Hepatocyte (in vitro differentiated cells): ENCODE measurements at regions not wholly inside any gene's neighbourhood (a gene's known extent, or its start where the extent isn't known, plus 50 kb on each side); places are given as distances from the start of the nearest gene placed in this dataset.

Source experiments
- DNase-seq: peaks from one replicate; pipeline ENCODE4 v3.0.0-alpha.2; 2016; ENCODE audit warnings: low spot score
- H2AFZ ChIP-seq: fragments of 200-600 bp; sonication (generic); 2 replicates; pipeline ENCODE4 v1.6.0; 2016; ENCODE audit warnings: antibody characterized with exemption, mild to moderate bottlenecking
- H3K27ac ChIP-seq: fragments of 200-600 bp; sonication (generic); 2 replicates; pipeline ENCODE4 v1.5.1; 2016; ENCODE audit warnings: mild to moderate bottlenecking
- H3K27me3 ChIP-seq: fragments of 200-600 bp; sonication (generic); 2 replicates; pipeline ENCODE4 v1.6.1; 2016
- H3K36me3 ChIP-seq: fragments of 200-600 bp; sonication (generic); replicated peaks from 2 replicates; pipeline ENCODE4 v1.5.1; 2016; ENCODE audit warnings: low read depth; ENCODE audit not compliant: insufficient read depth
- H3K4me1 ChIP-seq: fragments of 200-600 bp; sonication (generic); 2 replicates; pipeline ENCODE4 v1.5.1; 2016; ENCODE audit warnings: mild to moderate bottlenecking, moderate library complexity; ENCODE audit not compliant: insufficient read depth
- H3K4me2 ChIP-seq: fragments of 200-600 bp; sonication (generic); 2 replicates; pipeline ENCODE4 v1.6.0; 2016
- H3K4me3 ChIP-seq: fragments of 200-600 bp; sonication (generic); 2 replicates; pipeline ENCODE4 v1.5.1; 2016; ENCODE audit warnings: mild to moderate bottlenecking
- H3K79me2 ChIP-seq: fragments of 200-600 bp; sonication (generic); 2 replicates; pipeline ENCODE4 v1.6.0; 2017; ENCODE audit warnings: mild to moderate bottlenecking
- H3K9me2 ChIP-seq: fragments of 200-600 bp; sonication (generic); replicated peaks from 2 replicates; pipeline ENCODE4 v1.6.0; 2017; ENCODE audit warnings: mild to moderate bottlenecking; ENCODE audit not compliant: insufficient read depth
- H3K9me3 ChIP-seq: fragments of 200-600 bp; sonication (generic); 2 replicates; pipeline ENCODE4 v1.5.1; 2016; ENCODE audit warnings: low read depth, mild to moderate bottlenecking
- H4K20me1 ChIP-seq: fragments of 200-600 bp; sonication (generic); 2 replicates; pipeline ENCODE4 v1.6.0; 2016; ENCODE audit warnings: mild to moderate bottlenecking; ENCODE audit not compliant: insufficient read depth, poor library complexity, severe bottlenecking
- EZH2 ChIP-seq: fragments of 200-600 bp; sonication (generic); IDR thresholded peaks from 2 replicates; pipeline ENCODE4 v1.6.1; 2016; ENCODE audit warnings: antibody characterized with exemption, mild to moderate bottlenecking, borderline replicate concordance
- EZH2phosphoT487 ChIP-seq: fragments of 200-600 bp; sonication (generic); IDR thresholded peaks from one replicate; pipeline ENCODE4 v1.6.1; 2018; ENCODE audit warnings: antibody characterized with exemption, mild to moderate bottlenecking, low read depth, moderate library complexity; ENCODE audit not compliant: unreplicated experiment, severe bottlenecking
- WGBS: methylation state at CpG from one replicate; pipeline ENCODE4 v1.1.6; 2016; ENCODE audit warnings: low lambda C conversion rate; ENCODE audit errors: missing lambda C conversion rate; 5-methylcytosine and 5-hydroxymethylcytosine counted together
- TF ChIP-seq, protein P1 (sequence below): fragments of 200-600 bp; sonication (generic); IDR thresholded peaks from 2 replicates; pipeline ENCODE4 v1.5.1; 2016; ENCODE audit warnings: antibody characterized with exemption, mild to moderate bottlenecking; ENCODE audit not compliant: poor library complexity

GRCh38 chr7:12975412-12975811 lies 288.0 kb downstream of the ARL4A start:
- Histone ChIP-seq H3K27me3 (no peaks in the 10 kb centered on the region), H2AFZ (no peak overlapping the region), H3K4me2 (no peak overlapping the region), H3K9me2 (no peaks in the 10 kb centered on the region), H3K79me2 (no peaks in the 10 kb centered on the region), H3K36me3 (no peaks in the 10 kb centered on the region), H3K9me3 (no peaks in the 10 kb centered on the region), H4K20me1 (no peaks in the 10 kb centered on the region), H3K27ac (no peak overlapping the region), H3K4me3 (no peak overlapping the region), H3K4me1 (no peaks in the 10 kb centered on the region)
- no peak for DNase-seq
- no peak for TF ChIP-seq EZH2phosphoT487
- TF ChIP-seq EZH2 = no peak
- TF ChIP-seq, protein P1, sequence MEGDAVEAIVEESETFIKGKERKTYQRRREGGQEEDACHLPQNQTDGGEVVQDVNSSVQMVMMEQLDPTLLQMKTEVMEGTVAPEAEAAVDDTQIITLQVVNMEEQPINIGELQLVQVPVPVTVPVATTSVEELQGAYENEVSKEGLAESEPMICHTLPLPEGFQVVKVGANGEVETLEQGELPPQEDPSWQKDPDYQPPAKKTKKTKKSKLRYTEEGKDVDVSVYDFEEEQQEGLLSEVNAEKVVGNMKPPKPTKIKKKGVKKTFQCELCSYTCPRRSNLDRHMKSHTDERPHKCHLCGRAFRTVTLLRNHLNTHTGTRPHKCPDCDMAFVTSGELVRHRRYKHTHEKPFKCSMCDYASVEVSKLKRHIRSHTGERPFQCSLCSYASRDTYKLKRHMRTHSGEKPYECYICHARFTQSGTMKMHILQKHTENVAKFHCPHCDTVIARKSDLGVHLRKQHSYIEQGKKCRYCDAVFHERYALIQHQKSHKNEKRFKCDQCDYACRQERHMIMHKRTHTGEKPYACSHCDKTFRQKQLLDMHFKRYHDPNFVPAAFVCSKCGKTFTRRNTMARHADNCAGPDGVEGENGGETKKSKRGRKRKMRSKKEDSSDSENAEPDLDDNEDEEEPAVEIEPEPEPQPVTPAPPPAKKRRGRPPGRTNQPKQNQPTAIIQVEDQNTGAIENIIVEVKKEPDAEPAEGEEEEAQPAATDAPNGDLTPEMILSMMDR = no peak

GRCh38 chr7:12979181-12979580 lies 291.7 kb downstream of the ARL4A start:
- WGBS = 86% methylated on average over 3 of the region's 3 CpGs

DNA sequence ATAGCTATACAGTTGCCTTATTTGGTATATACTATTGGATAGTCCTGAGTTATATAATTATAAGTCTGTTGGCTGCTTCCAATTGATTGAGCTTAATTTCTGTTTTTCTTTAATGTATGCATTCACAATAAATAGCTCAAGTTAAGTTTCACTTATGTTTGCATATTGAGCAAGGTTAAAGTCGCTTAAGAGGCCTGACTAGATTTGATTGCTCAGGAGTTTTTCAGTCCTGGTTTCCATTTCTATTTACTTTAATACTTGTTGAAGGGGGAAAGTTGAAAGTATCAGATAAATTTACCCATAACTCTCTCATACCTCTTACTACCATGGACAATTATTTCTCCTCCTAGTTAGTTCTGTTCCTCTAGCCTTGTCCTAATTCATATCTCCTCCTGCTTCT lies 294.7 kb downstream of the ARL4A start:
- H4K20me1 ChIP-seq = no peaks in the 10 kb centered on the region
- H3K79me2 ChIP-seq = no peaks in the 10 kb centered on the region
- H3K27me3 ChIP-seq = no peaks in the 10 kb centered on the region
- H3K4me1 ChIP-seq = no peaks in the 10 kb centered on the region
- no peak overlapping the region for H3K4me2 ChIP-seq
- no peak for DNase-seq
- H3K9me2 ChIP-seq = no peaks in the 10 kb centered on the region
- no peak overlapping the region for H3K27ac ChIP-seq
- WGBS = 73% methylated on average over 1 of the region's 1 CpG
- TF ChIP-seq EZH2phosphoT487 (no peak), EZH2 (no peak)
- TF ChIP-seq, protein P1 = no peak
- H2AFZ ChIP-seq = no peak overlapping the region
- no peak overlapping the region for H3K4me3 ChIP-seq
- no peaks in the 10 kb centered on the region for H3K36me3 ChIP-seq
- H3K9me3 ChIP-seq = no peaks in the 10 kb centered on the region

More at GRCh38 chr7:12979181-12979580, 291.7 kb downstream of the ARL4A start:
- H2AFZ ChIP-seq = no peak overlapping the region
- H3K27me3 ChIP-seq = no peaks in the 10 kb centered on the region
- H3K27ac ChIP-seq = no peak overlapping the region
- no peaks in the 10 kb centered on the region for H4K20me1 ChIP-seq
- no peaks in the 10 kb centered on the region for H3K9me3 ChIP-seq
- H3K4me3 ChIP-seq = no peak overlapping the region
- no peak overlapping the region for H3K4me2 ChIP-seq
- TF ChIP-seq, protein P1 = no peak
- TF ChIP-seq EZH2phosphoT487 (no peak), EZH2 (no peak)
- H3K79me2 ChIP-seq = no peaks in the 10 kb centered on the region
- H3K4me1 ChIP-seq = no peaks in the 10 kb centered on the region
- DNase-seq = no peak
- H3K9me2 ChIP-seq = no peaks in the 10 kb centered on the region
- H3K36me3 ChIP-seq = no peaks in the 10 kb centered on the region

GRCh38 chr7:12984117-12984516 lies 296.7 kb downstream of the ARL4A start:
- H3K79me2 ChIP-seq = no peaks in the 10 kb centered on the region
- H2AFZ ChIP-seq = no peak overlapping the region
- no peaks in the 10 kb centered on the region for H3K9me2 ChIP-seq
- no peak overlapping the region for H3K4me2 ChIP-seq
- no peaks in the 10 kb centered on the region for H3K4me1 ChIP-seq
- no peaks in the 10 kb centered on the region for H3K36me3 ChIP-seq
- no peak for DNase-seq
- H4K20me1 ChIP-seq = no peaks in the 10 kb centered on the region
- H3K27ac ChIP-seq = no peak overlapping the region
- WGBS = 77% methylated on average over 4 of the region's 4 CpGs
- TF ChIP-seq EZH2phosphoT487 = no peak
- H3K9me3 ChIP-seq = no peaks in the 10 kb centered on the region
- no peak overlapping the region for H3K4me3 ChIP-seq
- no peaks in the 10 kb centered on the region for H3K27me3 ChIP-seq
